ENCODE measurements at regions not wholly inside any gene's neighbourhood (a gene's known extent, or its start where the extent isn't known, plus 50 kb on each side); places are given as distances from the start of the nearest gene placed in this dataset.

GRCh38 chr4:154120006-154120676, 331.3 kb upstream of the SFRP2 start:
- TF ChIP-seq CTCF (conservative IDR thresholded peaks at IDR 0.05; ENCODE audit: low read depth, low read length) (no peak), EZH2 (IDR thresholded peaks at IDR 0.05; ENCODE audit: low read length, unreplicated experiment) (no peak)
